Smooth muscle cell (in vitro differentiated cells): ENCODE measurements at regions not wholly inside any gene's neighbourhood (a gene's known extent, or its start where the extent isn't known, plus 50 kb on each side); places are given as distances from the start of the nearest gene placed in this dataset.

ENCODE experiments used
- DNase-seq: peaks from one replicate; lab custom pipeline; 2025; ENCODE audit not compliant: unreplicated experiment; lab: John Stamatoyannopoulos, UW
- H2AFZ ChIP-seq: fragments of 200-600 bp; sonication (generic); 2 replicates; pipeline ENCODE4 v1.6.0; 2016; ENCODE audit warnings: antibody characterized with exemption, low read depth, mild to moderate bottlenecking
- H3F3A ChIP-seq: fragments of 200-600 bp; sonication (generic); 2 replicates; pipeline ENCODE4 v1.6.0; 2017; ENCODE audit warnings: antibody characterized with exemption, low read depth
- H3K27ac ChIP-seq: fragments of 200-600 bp; sonication (generic); 2 replicates; pipeline ENCODE4 v1.5.1; 2016; ENCODE audit warnings: low read depth, mild to moderate bottlenecking
- H3K27me3 ChIP-seq: fragments of 200-600 bp; sonication (generic); 2 replicates; pipeline ENCODE4 v1.6.1; 2016; ENCODE audit warnings: low read depth, mild to moderate bottlenecking
- H3K36me3 ChIP-seq: fragments of 200-600 bp; sonication (generic); 2 replicates; pipeline ENCODE4 v1.5.1; 2016; ENCODE audit warnings: low read depth
- H3K4me1 ChIP-seq: fragments of 200-600 bp; sonication (generic); 2 replicates; pipeline ENCODE4 v1.5.1; 2016; ENCODE audit warnings: low read depth
- H3K4me2 ChIP-seq: fragments of 200-600 bp; sonication (generic); 2 replicates; pipeline ENCODE4 v1.6.0; 2016; ENCODE audit warnings: mild to moderate bottlenecking
- H3K4me3 ChIP-seq: fragments of 200-600 bp; sonication (generic); 2 replicates; pipeline ENCODE4 v1.5.1; 2016; ENCODE audit warnings: mild to moderate bottlenecking
- H3K79me2 ChIP-seq: fragments of 200-600 bp; sonication (generic); 2 replicates; pipeline ENCODE4 v1.6.0; 2016; ENCODE audit warnings: low read depth, mild to moderate bottlenecking
- H3K9ac ChIP-seq: fragments of 200-600 bp; sonication (generic); 2 replicates; pipeline ENCODE4 v1.6.0; 2016; ENCODE audit warnings: low read depth
- H3K9me3 ChIP-seq: fragments of 200-600 bp; sonication (generic); replicated peaks from 2 replicates; pipeline ENCODE4 v1.5.1; 2016; ENCODE audit warnings: low read depth
- H4K20me1 ChIP-seq: fragments of 200-600 bp; sonication (generic); 2 replicates; pipeline ENCODE4 v1.6.0; 2016; ENCODE audit warnings: low read depth
- WGBS: methylation state at CpG from one replicate; pipeline ENCODE4 v1.1.7; 2016; ENCODE audit warnings: low lambda C conversion rate; 5-methylcytosine and 5-hydroxymethylcytosine counted together
- TF ChIP-seq, protein P1 (sequence below): fragments of 200-600 bp; sonication (generic); IDR thresholded peaks from 2 replicates; pipeline ENCODE4 v1.5.1; 2017; ENCODE audit warnings: borderline replicate concordance, mild to moderate bottlenecking, antibody characterized with exemption; ENCODE audit not compliant: insufficient read depth, poor library complexity, severe bottlenecking

DNA sequence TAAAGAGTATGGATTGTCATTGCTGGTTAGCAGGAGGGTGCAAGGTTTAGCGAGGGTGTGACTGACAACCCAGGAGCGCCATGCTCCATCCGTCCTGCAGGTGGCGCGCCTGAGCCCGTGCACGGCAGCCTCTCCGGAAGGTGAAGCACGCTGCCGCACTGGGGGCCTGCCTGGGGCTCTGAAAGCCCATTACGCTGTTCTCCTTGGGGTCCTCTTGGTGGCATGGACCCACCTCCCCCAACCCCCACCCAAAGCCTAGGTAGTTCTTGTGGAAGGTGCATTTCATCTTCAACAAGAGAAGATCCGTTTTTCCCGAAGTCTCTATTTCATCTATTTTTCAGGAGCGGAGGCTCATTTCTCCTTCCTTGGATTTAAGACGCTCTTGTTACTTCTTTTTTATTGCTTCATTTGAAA, 197.4 kb upstream of the KCNG1 start:
- H3K4me1 ChIP-seq: peaks cover 9% of the 10 kb centered on the region
- TF ChIP-seq, protein P1, sequence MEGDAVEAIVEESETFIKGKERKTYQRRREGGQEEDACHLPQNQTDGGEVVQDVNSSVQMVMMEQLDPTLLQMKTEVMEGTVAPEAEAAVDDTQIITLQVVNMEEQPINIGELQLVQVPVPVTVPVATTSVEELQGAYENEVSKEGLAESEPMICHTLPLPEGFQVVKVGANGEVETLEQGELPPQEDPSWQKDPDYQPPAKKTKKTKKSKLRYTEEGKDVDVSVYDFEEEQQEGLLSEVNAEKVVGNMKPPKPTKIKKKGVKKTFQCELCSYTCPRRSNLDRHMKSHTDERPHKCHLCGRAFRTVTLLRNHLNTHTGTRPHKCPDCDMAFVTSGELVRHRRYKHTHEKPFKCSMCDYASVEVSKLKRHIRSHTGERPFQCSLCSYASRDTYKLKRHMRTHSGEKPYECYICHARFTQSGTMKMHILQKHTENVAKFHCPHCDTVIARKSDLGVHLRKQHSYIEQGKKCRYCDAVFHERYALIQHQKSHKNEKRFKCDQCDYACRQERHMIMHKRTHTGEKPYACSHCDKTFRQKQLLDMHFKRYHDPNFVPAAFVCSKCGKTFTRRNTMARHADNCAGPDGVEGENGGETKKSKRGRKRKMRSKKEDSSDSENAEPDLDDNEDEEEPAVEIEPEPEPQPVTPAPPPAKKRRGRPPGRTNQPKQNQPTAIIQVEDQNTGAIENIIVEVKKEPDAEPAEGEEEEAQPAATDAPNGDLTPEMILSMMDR: peak; percentile 67
- no peak overlapping the region for H2AFZ ChIP-seq
- 36% methylated on average over 15 of the region's 15 CpGs for WGBS
- H3K27me3 ChIP-seq: no peaks in the 10 kb centered on the region
- H3K9ac ChIP-seq: no peak overlapping the region
- no peaks in the 10 kb centered on the region for H3K36me3 ChIP-seq
- no peak for DNase-seq
- no peaks in the 10 kb centered on the region for H3F3A ChIP-seq
- H3K4me2 ChIP-seq: no peak overlapping the region
- H3K4me3 ChIP-seq: no peak overlapping the region
- no peaks in the 10 kb centered on the region for H3K79me2 ChIP-seq
- H3K27ac ChIP-seq: no peak overlapping the region
- peaks cover 3% of the 10 kb centered on the region for H3K9me3 ChIP-seq
- no peaks in the 10 kb centered on the region for H4K20me1 ChIP-seq

DNA sequence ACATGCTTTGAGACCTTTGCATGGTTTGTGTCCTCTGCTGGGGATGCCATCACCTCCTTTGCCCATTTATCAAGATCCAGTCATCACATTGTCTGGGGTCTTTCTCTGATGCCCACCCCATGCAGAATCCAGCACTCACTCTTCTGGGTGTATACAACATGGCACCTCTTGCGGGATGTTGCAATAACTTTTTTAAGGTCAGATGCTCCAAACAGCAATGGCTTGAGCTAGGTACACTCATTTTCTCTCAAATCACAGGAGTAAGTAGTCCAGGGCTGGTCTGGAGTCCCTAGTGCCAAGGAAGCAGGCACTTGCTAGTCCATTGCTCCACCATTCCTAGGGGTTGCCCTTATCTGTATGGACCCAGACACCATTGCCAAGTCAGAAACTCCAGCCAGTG, 196.6 kb upstream of the KCNG1 start:
- WGBS: 93% methylated on average over 1 of the region's 1 CpG
- no peaks in the 10 kb centered on the region for H4K20me1 ChIP-seq
- peaks cover 9% of the 10 kb centered on the region for H3K4me1 ChIP-seq
- no peaks in the 10 kb centered on the region for H3F3A ChIP-seq
- no peak for DNase-seq
- H3K27ac ChIP-seq: no peak overlapping the region
- TF ChIP-seq, protein P1: no peak
- H3K9ac ChIP-seq: no peak overlapping the region
- no peak overlapping the region for H3K4me3 ChIP-seq
- no peak overlapping the region for H2AFZ ChIP-seq
- H3K36me3 ChIP-seq: no peaks in the 10 kb centered on the region
- no peak overlapping the region for H3K4me2 ChIP-seq
- H3K79me2 ChIP-seq: no peaks in the 10 kb centered on the region
- H3K9me3 ChIP-seq: peaks cover under 1% of the 10 kb centered on the region
- H3K27me3 ChIP-seq: no peaks in the 10 kb centered on the region

DNA sequence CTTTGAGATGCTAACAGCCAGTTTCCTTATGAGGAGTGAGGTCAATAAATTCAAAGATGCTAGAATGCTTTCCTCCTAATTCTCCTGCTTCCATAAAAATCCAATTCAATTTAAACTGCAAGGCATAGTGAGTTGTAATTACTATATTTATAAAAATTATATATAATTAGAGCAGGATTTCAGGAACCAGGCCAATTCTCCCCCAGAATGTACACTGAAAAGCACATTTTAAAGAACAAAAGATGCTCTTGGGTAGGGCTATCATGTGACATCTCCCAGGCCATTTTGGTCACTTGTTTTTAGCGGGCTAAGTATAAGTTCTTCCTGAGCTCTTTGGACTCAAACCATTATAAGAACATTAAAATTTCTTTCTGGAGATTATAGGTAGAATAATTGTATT, 195.7 kb upstream of the KCNG1 start:
- DNase-seq: no peak
- H4K20me1 ChIP-seq: no peaks in the 10 kb centered on the region
- H3K27me3 ChIP-seq: no peaks in the 10 kb centered on the region
- peaks cover 9% of the 10 kb centered on the region for H3K4me1 ChIP-seq
- H3K9me3 ChIP-seq: no peaks in the 10 kb centered on the region
- no peak overlapping the region for H3K4me3 ChIP-seq
- no peak overlapping the region for H3K9ac ChIP-seq
- H3F3A ChIP-seq: no peaks in the 10 kb centered on the region
- H3K27ac ChIP-seq: no peak overlapping the region
- H3K4me2 ChIP-seq: no peak overlapping the region
- 94% methylated on average over 1 of the region's 1 CpG for WGBS
- no peak overlapping the region for H2AFZ ChIP-seq
- H3K79me2 ChIP-seq: no peaks in the 10 kb centered on the region
- TF ChIP-seq, protein P1: no peak
- no peaks in the 10 kb centered on the region for H3K36me3 ChIP-seq

DNA sequence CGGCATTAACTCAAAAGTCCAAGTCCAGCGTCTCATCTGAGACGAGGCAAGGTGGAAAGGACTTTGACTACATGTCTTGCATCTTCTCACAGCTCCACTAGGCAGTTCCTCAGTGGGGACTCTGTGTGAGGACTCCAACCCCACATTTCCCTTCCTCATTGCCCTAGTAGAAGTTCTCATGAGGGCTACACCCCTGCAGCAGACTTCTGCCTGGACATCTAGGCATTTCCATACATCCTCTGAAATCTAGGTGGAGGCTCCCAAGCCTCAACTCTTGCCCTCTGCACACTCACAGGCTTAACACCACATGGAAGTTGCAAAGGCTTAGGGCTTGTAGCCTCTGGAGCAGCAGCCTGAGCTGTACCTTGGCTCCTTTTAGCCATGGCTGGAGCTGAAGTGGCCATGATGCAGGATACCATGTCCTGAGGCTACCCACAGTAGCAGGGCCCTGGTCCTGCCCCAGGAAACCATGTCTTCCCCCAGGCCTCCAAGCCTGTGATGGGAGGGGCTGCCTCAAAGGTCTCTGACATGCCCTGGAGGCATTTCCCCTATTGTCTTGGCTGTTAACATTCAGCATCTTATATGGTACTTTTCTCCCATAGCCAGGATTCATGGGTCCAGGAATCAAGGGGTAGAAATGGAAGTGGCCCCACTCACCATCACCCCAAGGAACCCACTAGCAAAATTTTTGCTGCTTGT, 194.6 kb upstream of the KCNG1 start:
- Histone ChIP-seq H3K9ac (no peak overlapping the region), H3K79me2 (no peaks in the 10 kb centered on the region), H2AFZ (no peak overlapping the region), H3K27ac (no peak overlapping the region), H4K20me1 (no peaks in the 10 kb centered on the region), H3K27me3 (no peaks in the 10 kb centered on the region), H3F3A (no peaks in the 10 kb centered on the region), H3K4me2 (no peak overlapping the region), H3K4me1 (peaks cover 9% of the 10 kb centered on the region), H3K9me3 (no peaks in the 10 kb centered on the region), H3K4me3 (no peak overlapping the region), H3K36me3 (no peaks in the 10 kb centered on the region)
- TF ChIP-seq, protein P1: no peak
- no peak for DNase-seq
- WGBS: 100% methylated on average over 3 of the region's 3 CpGs
